PC-3 (cell line): ENCODE measurements at regions not wholly inside any gene's neighbourhood (a gene's known extent, or its start where the extent isn't known, plus 50 kb on each side); places are given as distances from the start of the nearest gene placed in this dataset.

Source experiments
- ATAC-seq: fragments of 200-7000 bp; cut with Tn5 transposase; 2 replicates; pipeline ENCODE4 v1.9.1; 2020; ENCODE audit warnings: mild to moderate bottlenecking, moderate library complexity
- BruUV-seq: library from RNA; stranded (reverse); fragments of 400-500 nt; replicated peaks from 2 replicates; lab custom pipeline; 2021; lab: Mats Ljungman, UMichigan
- CTCF ChIA-PET: fragments of 300-600 bp; sonication (Branson Sonifier 250); formaldehyde crosslinking; loops from one replicate; lab custom pipeline; 2022; ENCODE audit warnings: antibody characterized with exemption; lab: Charles Lee
- POLR2A ChIA-PET: fragments of 300-600 bp; sonication (Branson Sonifier 250); formaldehyde crosslinking; loops from one replicate; lab custom pipeline; 2022; ENCODE audit warnings: antibody characterized with exemption; ENCODE audit not compliant: unreplicated experiment; lab: Charles Lee
- DNase-seq: peaks from one replicate; pipeline ENCODE4 v3.0.0-alpha.2; 2015
- H2AFZ ChIP-seq: fragments of 300-600 bp; sonication (generic); 2 replicates; pipeline ENCODE4 v1.6.0; 2016; ENCODE audit warnings: antibody characterized with exemption, low read length
- H3F3A ChIP-seq: fragments of 300-600 bp; sonication (generic); one replicate; pipeline ENCODE4 v1.6.0; 2017; ENCODE audit warnings: antibody characterized with exemption, low read length, control low read depth, mild to moderate bottlenecking; ENCODE audit not compliant: unreplicated experiment
- H3K27ac ChIP-seq: fragments of 300-600 bp; sonication (generic); 2 replicates; pipeline ENCODE4 v1.5.1; 2016; ENCODE audit warnings: mild to moderate bottlenecking, low read length
- H3K27me3 ChIP-seq: fragments of 300-600 bp; sonication (generic); 2 replicates; pipeline ENCODE4 v1.6.1; 2016; ENCODE audit warnings: low read length, mixed read lengths
- H3K36me3 ChIP-seq: fragments of 300-600 bp; sonication (generic); 2 replicates; pipeline ENCODE4 v1.6.1; 2016; ENCODE audit warnings: low read depth, mixed run types, low read length, mixed read lengths
- H3K4me1 ChIP-seq: fragments of 300-600 bp; sonication (generic); 2 replicates; pipeline ENCODE4 v1.5.1; 2016; ENCODE audit warnings: low read length; ENCODE audit not compliant: insufficient read depth
- H3K4me2 ChIP-seq: fragments of 300-600 bp; sonication (generic); 2 replicates; pipeline ENCODE4 v1.6.0; 2016; ENCODE audit warnings: low read length
- H3K4me3 ChIP-seq: fragments of 300-600 bp; sonication (generic); 2 replicates; pipeline ENCODE4 v1.5.1; 2016; ENCODE audit warnings: mild to moderate bottlenecking, low read length, mixed read lengths
- H3K79me2 ChIP-seq: fragments of 300-600 bp; sonication (generic); 2 replicates; pipeline ENCODE4 v1.6.1; 2017; ENCODE audit warnings: low read length, mixed read lengths
- H3K9ac ChIP-seq: fragments of 300-600 bp; sonication (generic); 2 replicates; pipeline ENCODE4 v1.6.0; 2016; ENCODE audit warnings: mild to moderate bottlenecking, low read length
- H3K9me2 ChIP-seq: fragments of 300-600 bp; sonication (generic); replicated peaks from 2 replicates; pipeline ENCODE4 v1.6.1; 2016; ENCODE audit warnings: mixed run types, low read length, mixed read lengths
- H3K9me3 ChIP-seq: fragments of 300-600 bp; sonication (generic); 2 replicates; pipeline ENCODE4 v1.6.1; 2016; ENCODE audit warnings: low read length, mixed read lengths
- H4K20me1 ChIP-seq: fragments of 300-600 bp; sonication (generic); 2 replicates; pipeline ENCODE4 v1.6.1; 2016; ENCODE audit warnings: low read length, mixed read lengths
- CTCF ChIP-seq: fragments of 300-600 bp; sonication (generic); conservative IDR thresholded peaks from 2 replicates; pipeline ENCODE4 v1.5.1; 2017; ENCODE audit warnings: antibody characterized with exemption, low read depth, mild to moderate bottlenecking, low read length
- EZH2 ChIP-seq: fragments of 300-600 bp; sonication (generic); IDR thresholded peaks from one replicate; pipeline ENCODE4 v1.6.1; 2017; ENCODE audit warnings: antibody characterized with exemption, mild to moderate bottlenecking, low read length; ENCODE audit not compliant: unreplicated experiment
- EZH2phosphoT487 ChIP-seq: fragments of 300-600 bp; sonication (generic); IDR thresholded peaks from 2 replicates; pipeline ENCODE4 v1.6.1; 2018; ENCODE audit warnings: mild to moderate bottlenecking, antibody characterized with exemption, low read length, borderline replicate concordance
- intact Hi-C: fragments of 100-400 bp; cut with micrococcal nuclease; formaldehyde crosslinking; loops from 2 replicates; pipeline ENCODE4 v1.9.0; 2023

- TF ChIP-seq CTCF (no peak), EZH2 (no peak), EZH2phosphoT487 (no peak)
- intact Hi-C loops, result no loop called here
- Histone ChIP-seq H3K36me3 (no peaks in the 10 kb centered on the region), H2AFZ (no peak overlapping the region), H3K9me2 (no peaks in the 10 kb centered on the region), H3F3A (no peaks in the 10 kb centered on the region), H3K79me2 (no peaks in the 10 kb centered on the region), H4K20me1 (no peaks in the 10 kb centered on the region), H3K4me1 (no peaks in the 10 kb centered on the region), H3K27ac (no peak overlapping the region), H3K9ac (no peak overlapping the region), H3K4me2 (no peak overlapping the region), H3K27me3 (no peaks in the 10 kb centered on the region), H3K9me3 (no peaks in the 10 kb centered on the region), H3K4me3 (no peak overlapping the region)
- no TSS peak for BruUV-seq
- ATAC-seq, result no peak
- POLR2A ChIA-PET, result no interaction called here
- DNase-seq, result no peak
- CTCF ChIA-PET, result no interaction called here
These were observed 88.8 kb upstream of the MDFIC start for GRCh38 chr7:114832906-114833595.

- H4K20me1 ChIP-seq, result no peaks in the 10 kb centered on the region
- ChIA-PET CTCF (no interaction called here), POLR2A (no interaction called here)
- H3K27me3 ChIP-seq, result no peaks in the 10 kb centered on the region
- H3K4me2 ChIP-seq, result no peak overlapping the region
- H3K9me3 ChIP-seq, result no peaks in the 10 kb centered on the region
- no peaks in the 10 kb centered on the region for H3K4me1 ChIP-seq
- no peak overlapping the region for H3K9ac ChIP-seq
- H3K36me3 ChIP-seq, result no peaks in the 10 kb centered on the region
- H2AFZ ChIP-seq, result no peak overlapping the region
- no peak for TF ChIP-seq CTCF
- TF ChIP-seq EZH2phosphoT487, result no peak
- TF ChIP-seq EZH2, result no peak
- ATAC-seq, result no peak
- no TSS peak for BruUV-seq
- H3K79me2 ChIP-seq, result no peaks in the 10 kb centered on the region
- H3K4me3 ChIP-seq, result no peak overlapping the region
- no peaks in the 10 kb centered on the region for H3K9me2 ChIP-seq
- no peak for DNase-seq
- intact Hi-C loops, result no loop called here
- no peaks in the 10 kb centered on the region for H3F3A ChIP-seq
- no peak overlapping the region for H3K27ac ChIP-seq
These were observed 86.6 kb upstream of the MDFIC start for GRCh38 chr7:114835303-114835702.

GRCh38 chr7:114835861-114836260 lies 86.0 kb upstream of the MDFIC start:
- Histone ChIP-seq H3K36me3 (no peaks in the 10 kb centered on the region), H2AFZ (no peak overlapping the region), H3K27ac (no peak overlapping the region), H3K79me2 (no peaks in the 10 kb centered on the region), H3K27me3 (no peaks in the 10 kb centered on the region), H3K9me2 (no peaks in the 10 kb centered on the region), H3K4me3 (no peak overlapping the region), H4K20me1 (no peaks in the 10 kb centered on the region), H3K4me1 (no peaks in the 10 kb centered on the region), H3F3A (no peaks in the 10 kb centered on the region), H3K9me3 (no peaks in the 10 kb centered on the region), H3K4me2 (no peak overlapping the region), H3K9ac (no peak overlapping the region)
- POLR2A ChIA-PET, result no interaction called here
- TF ChIP-seq EZH2phosphoT487, result no peak
- no peak for TF ChIP-seq EZH2
- TF ChIP-seq CTCF, result no peak
- no peak for DNase-seq
- CTCF ChIA-PET, result no interaction called here
- ATAC-seq, result no peak
- intact Hi-C loops, result no loop called here
- BruUV-seq, result no TSS peak
